ENCODE measurements at regions not wholly inside any gene's neighbourhood (a gene's known extent, or its start where the extent isn't known, plus 50 kb on each side); places are given as distances from the start of the nearest gene placed in this dataset.

DNA sequence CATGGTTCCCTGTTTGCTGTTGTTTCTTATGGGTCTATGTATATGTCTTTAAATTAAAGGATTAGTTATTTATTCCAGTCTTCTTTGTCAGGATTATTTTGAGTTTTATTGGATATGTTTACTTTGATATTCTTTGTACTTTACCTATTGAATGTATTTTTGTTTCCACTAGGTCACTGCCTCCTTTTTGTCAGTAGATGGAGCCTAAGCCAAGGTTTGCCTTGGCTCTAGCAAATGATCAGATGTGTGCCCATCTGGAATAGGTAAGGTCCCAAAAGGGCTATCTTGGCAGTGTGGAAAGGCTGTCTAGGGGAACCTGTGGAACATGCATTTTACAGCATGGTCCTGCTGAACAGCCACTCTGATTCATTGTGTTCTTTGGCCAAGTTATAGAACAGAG, 337.3 kb upstream of the GHITM start:
- TF ChIP-seq POLR2A (IDR thresholded peaks at IDR 0.05; ENCODE audit: low read depth, low read length) (no peak), POLR2AphosphoS5 (IDR thresholded peaks at IDR 0.05; ENCODE audit: low read depth, low read length) (no peak), TAF1 (IDR thresholded peaks at IDR 0.05; ENCODE audit: borderline replicate concordance, low read depth, low read length) (no peak)
